ENCODE measurements at regions not wholly inside any gene's neighbourhood (a gene's known extent, or its start where the extent isn't known, plus 50 kb on each side); places are given as distances from the start of the nearest gene placed in this dataset.

DNA sequence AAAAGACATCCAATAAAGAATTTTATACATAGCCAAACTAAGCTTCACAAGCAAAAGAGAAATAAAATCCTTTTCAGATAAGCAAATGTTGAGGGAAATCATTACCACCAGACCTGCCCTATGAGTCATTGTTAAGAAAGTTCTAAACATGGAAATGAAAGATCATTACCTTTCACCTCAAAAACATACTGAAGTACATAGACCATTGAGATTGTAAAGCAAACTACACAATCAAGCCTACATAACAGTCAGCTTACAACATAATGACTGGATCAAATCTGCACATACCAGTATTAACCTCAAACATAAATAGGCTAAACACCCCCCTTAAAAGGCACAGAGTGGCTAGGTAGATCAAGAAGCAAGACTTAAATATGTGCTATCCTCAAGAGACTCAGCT is 501.0 kb upstream of the LUZP2 start:
- peaks cover 4% of the 10 kb centered on the region for H3K9me3 ChIP-seq (ENCODE audit: control insufficient read depth, insufficient read depth, low read length)
- no peak overlapping the region for H3K4me2 ChIP-seq (ENCODE audit: low read length)
- TF ChIP-seq, protein P1, sequence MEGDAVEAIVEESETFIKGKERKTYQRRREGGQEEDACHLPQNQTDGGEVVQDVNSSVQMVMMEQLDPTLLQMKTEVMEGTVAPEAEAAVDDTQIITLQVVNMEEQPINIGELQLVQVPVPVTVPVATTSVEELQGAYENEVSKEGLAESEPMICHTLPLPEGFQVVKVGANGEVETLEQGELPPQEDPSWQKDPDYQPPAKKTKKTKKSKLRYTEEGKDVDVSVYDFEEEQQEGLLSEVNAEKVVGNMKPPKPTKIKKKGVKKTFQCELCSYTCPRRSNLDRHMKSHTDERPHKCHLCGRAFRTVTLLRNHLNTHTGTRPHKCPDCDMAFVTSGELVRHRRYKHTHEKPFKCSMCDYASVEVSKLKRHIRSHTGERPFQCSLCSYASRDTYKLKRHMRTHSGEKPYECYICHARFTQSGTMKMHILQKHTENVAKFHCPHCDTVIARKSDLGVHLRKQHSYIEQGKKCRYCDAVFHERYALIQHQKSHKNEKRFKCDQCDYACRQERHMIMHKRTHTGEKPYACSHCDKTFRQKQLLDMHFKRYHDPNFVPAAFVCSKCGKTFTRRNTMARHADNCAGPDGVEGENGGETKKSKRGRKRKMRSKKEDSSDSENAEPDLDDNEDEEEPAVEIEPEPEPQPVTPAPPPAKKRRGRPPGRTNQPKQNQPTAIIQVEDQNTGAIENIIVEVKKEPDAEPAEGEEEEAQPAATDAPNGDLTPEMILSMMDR (IDR thresholded peaks at IDR 0.05; ENCODE audit: low read depth, low read length, poor library complexity, severe bottlenecking) = no peak
- TF ChIP-seq EZH2phosphoT487 (IDR thresholded peaks at IDR 0.05; ENCODE audit: borderline replicate concordance, low read length) = no peak
- no peaks in the 10 kb centered on the region for H4K20me1 ChIP-seq (ENCODE audit: control insufficient read depth, insufficient read depth, low read depth, low read length)
- H3K27me3 ChIP-seq (ENCODE audit: control insufficient read depth, low read length) = no peaks in the 10 kb centered on the region
- no peaks in the 10 kb centered on the region for H3K4me1 ChIP-seq (ENCODE audit: control insufficient read depth, low read length)
- H3K36me3 ChIP-seq (ENCODE audit: control insufficient read depth, low read length) = no peaks in the 10 kb centered on the region
- H3K9me2 ChIP-seq (replicated peaks; ENCODE audit: control insufficient read depth, low read length) = no peaks in the 10 kb centered on the region
- H3K79me2 ChIP-seq (ENCODE audit: control insufficient read depth, low read length) = no peaks in the 10 kb centered on the region
- no peak overlapping the region for H3K4me3 ChIP-seq (ENCODE audit: low read length)
- no peaks in the 10 kb centered on the region for H3F3A ChIP-seq (ENCODE audit: control insufficient read depth, insufficient read depth)
- H3K27ac ChIP-seq (ENCODE audit: low read depth, low read length) = no peak overlapping the region

DNA sequence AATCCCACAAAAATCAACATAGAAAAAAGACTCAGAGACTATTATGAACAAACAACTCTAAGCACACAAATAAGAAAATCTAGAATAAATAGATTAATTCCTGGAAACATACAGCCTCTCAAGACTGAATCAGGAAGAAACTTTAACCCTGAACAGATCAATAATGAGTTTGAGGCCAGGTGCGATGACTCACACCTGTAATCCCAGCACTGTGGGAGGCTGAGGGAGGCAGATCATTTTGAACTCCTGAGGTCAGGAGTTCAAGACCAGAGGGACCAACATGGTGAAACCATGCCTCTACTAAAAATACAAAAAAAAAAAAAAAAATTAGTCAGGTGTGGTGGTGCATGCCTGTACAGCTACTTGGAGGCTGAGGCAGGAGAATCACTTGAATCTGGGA is 499.5 kb upstream of the LUZP2 start:
- Histone ChIP-seq H4K20me1 (ENCODE audit: control insufficient read depth, insufficient read depth, low read depth, low read length) (no peaks in the 10 kb centered on the region), H3K4me2 (ENCODE audit: low read length) (no peak overlapping the region), H3K9me2 (replicated peaks; ENCODE audit: control insufficient read depth, low read length) (no peaks in the 10 kb centered on the region), H3K79me2 (ENCODE audit: control insufficient read depth, low read length) (no peaks in the 10 kb centered on the region), H3K27ac (ENCODE audit: low read depth, low read length) (no peak overlapping the region), H3K9me3 (ENCODE audit: control insufficient read depth, insufficient read depth, low read length) (peaks cover 6% of the 10 kb centered on the region), H3F3A (ENCODE audit: control insufficient read depth, insufficient read depth) (no peaks in the 10 kb centered on the region), H3K36me3 (ENCODE audit: control insufficient read depth, low read length) (no peaks in the 10 kb centered on the region), H3K4me3 (ENCODE audit: low read length) (no peak overlapping the region), H3K4me1 (ENCODE audit: control insufficient read depth, low read length) (no peaks in the 10 kb centered on the region), H3K27me3 (ENCODE audit: control insufficient read depth, low read length) (no peaks in the 10 kb centered on the region)
- no peak for TF ChIP-seq EZH2phosphoT487 (IDR thresholded peaks at IDR 0.05; ENCODE audit: borderline replicate concordance, low read length)
- TF ChIP-seq, protein P1 (IDR thresholded peaks at IDR 0.05; ENCODE audit: low read depth, low read length, poor library complexity, severe bottlenecking) = no peak

DNA sequence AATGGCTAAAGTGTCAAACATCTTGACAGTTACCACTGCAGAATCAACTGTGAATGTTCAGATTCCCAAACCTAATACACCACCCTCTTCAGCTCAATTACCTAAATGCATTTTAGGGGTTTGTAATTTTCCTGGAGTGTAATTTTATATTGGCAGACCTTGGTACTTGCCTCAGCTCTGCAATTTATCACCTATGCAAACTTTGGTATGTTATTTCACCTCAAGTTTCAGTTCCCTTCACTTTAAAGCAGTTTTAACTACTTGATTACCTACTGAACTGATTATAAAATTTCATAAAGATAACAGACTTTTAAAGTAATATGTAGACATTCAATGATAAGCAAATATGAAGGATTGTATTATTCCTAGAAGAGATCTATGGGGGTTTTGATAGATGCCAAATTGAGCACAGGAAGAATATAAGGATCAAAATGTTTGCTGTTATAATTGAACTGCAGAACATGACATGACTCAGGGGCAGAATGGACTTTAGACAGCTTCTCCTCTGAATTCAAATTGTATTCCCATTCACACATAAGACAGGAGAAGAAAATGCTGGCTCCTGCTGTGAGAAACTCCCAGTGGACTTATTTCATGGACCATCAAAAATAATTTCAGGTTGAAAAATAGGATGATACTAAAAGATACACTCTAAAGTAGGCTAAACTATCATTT is 491.5 kb upstream of the LUZP2 start:
- no peak for TF ChIP-seq EZH2phosphoT487 (IDR thresholded peaks at IDR 0.05; ENCODE audit: borderline replicate concordance, low read length)
- TF ChIP-seq, protein P1 (IDR thresholded peaks at IDR 0.05; ENCODE audit: low read depth, low read length, poor library complexity, severe bottlenecking) = no peak
- Histone ChIP-seq H3K27ac (ENCODE audit: low read depth, low read length) (no peak overlapping the region), H3K79me2 (ENCODE audit: control insufficient read depth, low read length) (no peaks in the 10 kb centered on the region), H4K20me1 (ENCODE audit: control insufficient read depth, insufficient read depth, low read depth, low read length) (no peaks in the 10 kb centered on the region), H3F3A (ENCODE audit: control insufficient read depth, insufficient read depth) (no peaks in the 10 kb centered on the region), H3K27me3 (ENCODE audit: control insufficient read depth, low read length) (no peaks in the 10 kb centered on the region), H3K9me2 (replicated peaks; ENCODE audit: control insufficient read depth, low read length) (no peaks in the 10 kb centered on the region), H3K9me3 (ENCODE audit: control insufficient read depth, insufficient read depth, low read length) (peaks cover 6% of the 10 kb centered on the region), H3K4me1 (ENCODE audit: control insufficient read depth, low read length) (peaks cover 7% of the 10 kb centered on the region), H3K4me2 (ENCODE audit: low read length) (no peak overlapping the region), H3K36me3 (ENCODE audit: control insufficient read depth, low read length) (no peaks in the 10 kb centered on the region), H3K4me3 (ENCODE audit: low read length) (no peak overlapping the region)

Measured in DOHH2 (cell line).